WTC11 (cell line): ENCODE measurements at regions not wholly inside any gene's neighbourhood (a gene's known extent, or its start where the extent isn't known, plus 50 kb on each side); places are given as distances from the start of the nearest gene placed in this dataset.
"Not testable (repeated sequence)": the region's sequence is repeated elsewhere in the genome, so short reads cannot be mapped to it uniquely, and the experiment has no call there.

Experiments
- ATAC-seq: fragments of 200-7000 bp; cut with Tn5 transposase; 2 replicates; pipeline ENCODE4 v1.10.0; 2021; ENCODE audit warnings: mild to moderate bottlenecking, moderate library complexity
- CTCF ChIA-PET: fragments of 300-600 bp; sonication (Branson Sonifier 250); formaldehyde crosslinking; loops from one replicate; lab custom pipeline; 2021; ENCODE audit warnings: antibody characterized with exemption; lab: Charles Lee
- POLR2A ChIA-PET: fragments of 350-600 bp; sonication (Branson Sonifier 250); formaldehyde crosslinking; loops from one replicate; lab custom pipeline; 2021; ENCODE audit warnings: antibody characterized with exemption; lab: Charles Lee
- DNase-seq: peaks from one replicate; pipeline ENCODE4 v3.0.0; 2021; ENCODE audit warnings: low spot score
- H3K27ac Mint-ChIP-seq: 2 replicates; pipeline ENCODE4 v1.8.0; 2021; ENCODE audit warnings: mixed read lengths
- H3K27me3 Mint-ChIP-seq: 2 replicates; pipeline ENCODE4 v1.8.0; 2021; ENCODE audit warnings: low read depth, mild to moderate bottlenecking, moderate library complexity, mixed read lengths
- H3K36me3 Mint-ChIP-seq: 2 replicates; pipeline ENCODE4 v1.8.0; 2021; ENCODE audit warnings: mixed read lengths
- H3K4me1 Mint-ChIP-seq: 2 replicates; pipeline ENCODE4 v1.8.0; 2022; ENCODE audit warnings: mixed read lengths
- H3K4me3 Mint-ChIP-seq: 2 replicates; pipeline ENCODE4 v1.8.0; 2021; ENCODE audit warnings: mild to moderate bottlenecking, moderate library complexity, mixed read lengths
- H3K9me3 Mint-ChIP-seq: 2 replicates; pipeline ENCODE4 v1.8.0; 2021; ENCODE audit warnings: mixed read lengths
- ATF1 ChIP-seq: sonication (generic); formaldehyde crosslinking; IDR thresholded peaks from 2 replicates; pipeline ENCODE4 v1.8.1; 2023; ENCODE audit warnings: mild to moderate bottlenecking, moderate library complexity, missing genetic modification reagents
- ATF3 ChIP-seq: sonication (generic); formaldehyde crosslinking; conservative IDR thresholded peaks from 2 replicates; pipeline ENCODE4 v1.8.1; 2022; ENCODE audit warnings: mild to moderate bottlenecking, missing genetic modification reagents
- CREB1 ChIP-seq: sonication (generic); formaldehyde crosslinking; IDR thresholded peaks from 2 replicates; pipeline ENCODE4 v1.8.0; 2023; ENCODE audit warnings: mild to moderate bottlenecking, missing genetic modification reagents
- ETV6 ChIP-seq: sonication (generic); formaldehyde crosslinking; IDR thresholded peaks from 2 replicates; pipeline ENCODE4 v1.8.1; 2022; ENCODE audit warnings: mild to moderate bottlenecking, missing genetic modification reagents
- FOXJ3 ChIP-seq: sonication (generic); formaldehyde crosslinking; IDR thresholded peaks from 2 replicates; pipeline ENCODE4 v1.9.0; 2021; ENCODE audit warnings: missing genetic modification reagents, mild to moderate bottlenecking, borderline replicate concordance
- GABPB1 ChIP-seq: sonication (generic); formaldehyde crosslinking; IDR thresholded peaks from 2 replicates; pipeline ENCODE4 v1.8.1; 2023; ENCODE audit warnings: mild to moderate bottlenecking, missing genetic modification reagents
- JAZF1 ChIP-seq: fragments of 250-450 bp; sonication (Bioruptor Pico); IDR thresholded peaks from 2 replicates; pipeline ENCODE4 v1.9.0; 2021; ENCODE audit warnings: moderate library complexity, mild to moderate bottlenecking, inconsistent platforms
- MXD4 ChIP-seq: fragments of 250-450 bp; sonication (Bioruptor Pico); IDR thresholded peaks from 2 replicates; pipeline ENCODE4 v1.8.0; 2021; ENCODE audit warnings: mild to moderate bottlenecking, moderate library complexity, borderline replicate concordance
- NR2C2 ChIP-seq: sonication (generic); formaldehyde crosslinking; IDR thresholded peaks from 2 replicates; pipeline ENCODE4 v1.8.0; 2022; ENCODE audit warnings: mild to moderate bottlenecking, missing genetic modification reagents
- PRRX2 ChIP-seq: fragments of 250-450 bp; sonication (Bioruptor Pico); IDR thresholded peaks from 2 replicates; pipeline ENCODE4 v1.8.0; 2021; ENCODE audit warnings: mild to moderate bottlenecking
- RELA ChIP-seq: sonication (generic); formaldehyde crosslinking; IDR thresholded peaks from 2 replicates; pipeline ENCODE4 v1.8.1; 2022; ENCODE audit warnings: missing genetic modification reagents, mild to moderate bottlenecking, borderline replicate concordance
- SMAD3 ChIP-seq: sonication (generic); formaldehyde crosslinking; IDR thresholded peaks from 2 replicates; pipeline ENCODE4 v1.8.0; 2022; ENCODE audit warnings: missing genetic modification reagents, mild to moderate bottlenecking, borderline replicate concordance
- SP1 ChIP-seq: sonication (generic); formaldehyde crosslinking; conservative IDR thresholded peaks from 2 replicates; pipeline ENCODE4 v1.8.1; 2022; ENCODE audit warnings: missing genetic modification reagents
- ZNF416 ChIP-seq: fragments of 250-450 bp; sonication (Bioruptor Pico); IDR thresholded peaks from 2 replicates; pipeline ENCODE4 v1.9.0; 2021; ENCODE audit warnings: mild to moderate bottlenecking, inconsistent platforms
- ZNF423 ChIP-seq: fragments of 250-450 bp; sonication (Bioruptor Pico); IDR thresholded peaks from 2 replicates; pipeline ENCODE4 v2.1.2; 2022; ENCODE audit warnings: mild to moderate bottlenecking, moderate library complexity
- TF ChIP-seq, protein P1 (sequence below): fragments of 200-600 bp; IDR thresholded peaks from 2 replicates; pipeline ENCODE4 v1.8.0; 2022; ENCODE audit warnings: antibody characterized with exemption
- TF ChIP-seq, protein P2 (sequence below): sonication (generic); formaldehyde crosslinking; IDR thresholded peaks from 2 replicates; pipeline ENCODE4 v1.8.1; 2023; ENCODE audit warnings: mild to moderate bottlenecking, missing genetic modification reagents, borderline replicate concordance
- TF ChIP-seq, protein P3 (sequence below): sonication (generic); formaldehyde crosslinking; IDR thresholded peaks from 2 replicates; pipeline ENCODE4 v1.8.0; 2023; ENCODE audit warnings: missing genetic modification reagents

- CTCF ChIA-PET: interaction anchor here (0.5 to 2.9 kb wide), 92 partner anchors 9 to 1336 kb away, joined by 3 to 40 read pairs (median 5); partner anchors contain the start of gene DAD1
- no peak for TF ChIP-seq ZNF423 (CRISPR knock-in tag)
- no peak for TF ChIP-seq GABPB1 (CRISPR knock-in tag)
- TF ChIP-seq, protein P1, sequence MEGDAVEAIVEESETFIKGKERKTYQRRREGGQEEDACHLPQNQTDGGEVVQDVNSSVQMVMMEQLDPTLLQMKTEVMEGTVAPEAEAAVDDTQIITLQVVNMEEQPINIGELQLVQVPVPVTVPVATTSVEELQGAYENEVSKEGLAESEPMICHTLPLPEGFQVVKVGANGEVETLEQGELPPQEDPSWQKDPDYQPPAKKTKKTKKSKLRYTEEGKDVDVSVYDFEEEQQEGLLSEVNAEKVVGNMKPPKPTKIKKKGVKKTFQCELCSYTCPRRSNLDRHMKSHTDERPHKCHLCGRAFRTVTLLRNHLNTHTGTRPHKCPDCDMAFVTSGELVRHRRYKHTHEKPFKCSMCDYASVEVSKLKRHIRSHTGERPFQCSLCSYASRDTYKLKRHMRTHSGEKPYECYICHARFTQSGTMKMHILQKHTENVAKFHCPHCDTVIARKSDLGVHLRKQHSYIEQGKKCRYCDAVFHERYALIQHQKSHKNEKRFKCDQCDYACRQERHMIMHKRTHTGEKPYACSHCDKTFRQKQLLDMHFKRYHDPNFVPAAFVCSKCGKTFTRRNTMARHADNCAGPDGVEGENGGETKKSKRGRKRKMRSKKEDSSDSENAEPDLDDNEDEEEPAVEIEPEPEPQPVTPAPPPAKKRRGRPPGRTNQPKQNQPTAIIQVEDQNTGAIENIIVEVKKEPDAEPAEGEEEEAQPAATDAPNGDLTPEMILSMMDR: peak; percentile 60
- DNase-seq (peak; percentile 10), ATAC-seq (peak; percentile 95)
- peaks cover 34% of the 10 kb centered on the region for H3K9me3 Mint-ChIP-seq
- no peaks in the 10 kb centered on the region for H3K4me1 Mint-ChIP-seq
- peaks cover 23% of the 10 kb centered on the region for H3K36me3 Mint-ChIP-seq
- H3K27ac Mint-ChIP-seq: no peak overlapping the region
- H3K27me3 Mint-ChIP-seq: peaks cover 3% of the 10 kb centered on the region; the same call in 1 of the 2 replicates
- POLR2A ChIA-PET: no interaction called here
- H3K4me3 Mint-ChIP-seq: no peak overlapping the region
These were observed 387.9 kb downstream of the DAD1 start for GRCh38 chr14:22200977-22201605.

DNA sequence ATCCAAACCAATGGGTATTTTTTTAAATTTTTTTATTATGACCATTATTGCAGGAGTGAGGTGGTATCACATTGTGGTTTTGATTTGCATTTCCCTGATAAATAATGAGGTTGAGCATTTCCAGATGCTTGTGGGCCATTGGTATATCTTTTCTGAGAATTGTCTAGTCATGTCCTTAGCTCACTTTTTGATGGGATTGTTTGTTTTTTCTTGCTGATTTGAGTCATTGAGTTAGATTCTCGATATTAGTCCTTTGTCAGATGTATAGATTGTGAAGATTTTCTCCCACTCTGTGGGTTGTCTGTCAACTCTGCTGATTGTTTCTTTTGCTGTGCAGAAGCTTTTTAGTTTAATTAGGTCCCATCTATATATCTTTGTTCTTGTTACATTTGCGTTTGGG lies 388.9 kb downstream of the DAD1 start:
- H3K27me3 Mint-ChIP-seq, DNase-seq, H3K27ac Mint-ChIP-seq, ATAC-seq, POLR2A ChIA-PET, H3K4me3 Mint-ChIP-seq, H3K4me1 Mint-ChIP-seq: not testable (repeated sequence)
- CTCF ChIA-PET: interaction anchor here (1.1 to 2.9 kb wide), 6 partner anchors 32 to 466 kb away, joined by 3 to 31 read pairs (median 14); no protein-coding TSS in a partner anchor
- H3K36me3 Mint-ChIP-seq: peaks cover 23% of the 10 kb centered on the region
- H3K9me3 Mint-ChIP-seq: peaks cover 34% of the 10 kb centered on the region

GRCh38 chr14:22194664-22195063 lies 394.4 kb downstream of the DAD1 start:
- peaks cover 22% of the 10 kb centered on the region for H3K36me3 Mint-ChIP-seq
- TF ChIP-seq, protein P2, sequence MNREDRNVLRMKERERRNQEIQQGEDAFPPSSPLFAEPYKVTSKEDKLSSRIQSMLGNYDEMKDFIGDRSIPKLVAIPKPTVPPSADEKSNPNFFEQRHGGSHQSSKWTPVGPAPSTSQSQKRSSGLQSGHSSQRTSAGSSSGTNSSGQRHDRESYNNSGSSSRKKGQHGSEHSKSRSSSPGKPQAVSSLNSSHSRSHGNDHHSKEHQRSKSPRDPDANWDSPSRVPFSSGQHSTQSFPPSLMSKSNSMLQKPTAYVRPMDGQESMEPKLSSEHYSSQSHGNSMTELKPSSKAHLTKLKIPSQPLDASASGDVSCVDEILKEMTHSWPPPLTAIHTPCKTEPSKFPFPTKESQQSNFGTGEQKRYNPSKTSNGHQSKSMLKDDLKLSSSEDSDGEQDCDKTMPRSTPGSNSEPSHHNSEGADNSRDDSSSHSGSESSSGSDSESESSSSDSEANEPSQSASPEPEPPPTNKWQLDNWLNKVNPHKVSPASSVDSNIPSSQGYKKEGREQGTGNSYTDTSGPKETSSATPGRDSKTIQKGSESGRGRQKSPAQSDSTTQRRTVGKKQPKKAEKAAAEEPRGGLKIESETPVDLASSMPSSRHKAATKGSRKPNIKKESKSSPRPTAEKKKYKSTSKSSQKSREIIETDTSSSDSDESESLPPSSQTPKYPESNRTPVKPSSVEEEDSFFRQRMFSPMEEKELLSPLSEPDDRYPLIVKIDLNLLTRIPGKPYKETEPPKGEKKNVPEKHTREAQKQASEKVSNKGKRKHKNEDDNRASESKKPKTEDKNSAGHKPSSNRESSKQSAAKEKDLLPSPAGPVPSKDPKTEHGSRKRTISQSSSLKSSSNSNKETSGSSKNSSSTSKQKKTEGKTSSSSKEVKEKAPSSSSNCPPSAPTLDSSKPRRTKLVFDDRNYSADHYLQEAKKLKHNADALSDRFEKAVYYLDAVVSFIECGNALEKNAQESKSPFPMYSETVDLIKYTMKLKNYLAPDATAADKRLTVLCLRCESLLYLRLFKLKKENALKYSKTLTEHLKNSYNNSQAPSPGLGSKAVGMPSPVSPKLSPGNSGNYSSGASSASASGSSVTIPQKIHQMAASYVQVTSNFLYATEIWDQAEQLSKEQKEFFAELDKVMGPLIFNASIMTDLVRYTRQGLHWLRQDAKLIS: no peak
- TF ChIP-seq ATF1: no peak
- no peak for TF ChIP-seq FOXJ3
- TF ChIP-seq ZNF416 (CRISPR knock-in tag): no peak
- no peak for TF ChIP-seq MXD4 (CRISPR knock-in tag)
- TF ChIP-seq JAZF1 (CRISPR knock-in tag): no peak
- ChIA-PET CTCF (interaction anchor here (1.2 kb wide), 1 partner anchor 83 kb away, joined by 3 read pairs; no protein-coding TSS in a partner anchor), POLR2A (no interaction called here)
- no peak overlapping the region for H3K27ac Mint-ChIP-seq
- DNase-seq (no peak), ATAC-seq (no peak)
- no peaks in the 10 kb centered on the region for H3K4me1 Mint-ChIP-seq
- peaks cover 25% of the 10 kb centered on the region for H3K9me3 Mint-ChIP-seq
- H3K27me3 Mint-ChIP-seq: no peaks in the 10 kb centered on the region
- H3K4me3 Mint-ChIP-seq: no peak overlapping the region

DNA sequence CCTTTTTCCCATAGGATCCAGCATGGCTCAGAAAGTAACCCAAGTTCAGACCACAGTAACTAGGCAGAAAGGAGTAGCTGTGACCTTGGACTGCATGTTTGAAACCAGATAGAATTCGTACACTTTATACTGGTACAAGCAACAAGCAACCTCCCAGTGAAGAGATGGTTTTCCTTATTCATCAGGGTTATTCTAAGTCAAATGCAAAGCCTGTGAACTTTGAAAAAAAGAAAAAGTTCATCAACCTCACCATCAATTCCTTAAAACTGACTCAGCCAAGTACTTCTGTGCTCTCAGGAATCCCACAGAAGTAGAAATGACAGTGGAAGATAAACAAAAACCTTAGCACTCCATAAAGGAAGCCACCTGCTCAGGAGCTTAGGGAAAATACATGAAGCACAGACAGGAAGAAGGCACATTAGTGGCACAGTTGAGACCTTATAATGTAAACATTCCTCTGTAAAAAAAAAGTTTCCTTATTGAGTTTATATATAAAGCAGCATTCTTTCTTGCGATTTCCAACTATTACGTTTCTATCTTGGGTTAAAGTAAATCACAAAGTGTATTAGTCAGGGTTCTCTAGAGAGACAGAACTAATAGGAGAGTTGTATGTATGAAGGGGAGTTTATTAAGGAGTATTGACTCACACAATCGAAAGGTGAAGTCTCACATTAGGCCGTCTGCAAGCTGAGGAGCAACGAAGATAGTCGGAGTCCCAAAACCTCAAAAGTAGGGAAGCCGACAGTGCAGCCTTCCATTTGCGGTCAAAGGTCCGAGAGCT lies 398.4 kb downstream of the DAD1 start:
- DNase-seq (no peak), ATAC-seq (no peak)
- Mint-ChIP-seq H3K4me1 (no peaks in the 10 kb centered on the region), H3K27me3 (no peaks in the 10 kb centered on the region), H3K36me3 (no peaks in the 10 kb centered on the region), H3K9me3 (no peaks in the 10 kb centered on the region), H3K27ac (no peak overlapping the region), H3K4me3 (no peak overlapping the region)
- ChIA-PET POLR2A (no interaction called here), CTCF (interaction anchor here (2.0 kb wide), 1 partner anchor 10 kb away, joined by 4 read pairs; no protein-coding TSS in a partner anchor)
- TF ChIP-seq, protein P3, sequence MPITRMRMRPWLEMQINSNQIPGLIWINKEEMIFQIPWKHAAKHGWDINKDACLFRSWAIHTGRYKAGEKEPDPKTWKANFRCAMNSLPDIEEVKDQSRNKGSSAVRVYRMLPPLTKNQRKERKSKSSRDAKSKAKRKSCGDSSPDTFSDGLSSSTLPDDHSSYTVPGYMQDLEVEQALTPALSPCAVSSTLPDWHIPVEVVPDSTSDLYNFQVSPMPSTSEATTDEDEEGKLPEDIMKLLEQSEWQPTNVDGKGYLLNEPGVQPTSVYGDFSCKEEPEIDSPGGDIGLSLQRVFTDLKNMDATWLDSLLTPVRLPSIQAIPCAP: no peak
- TF ChIP-seq CREB1 (no peak), SP1 (CRISPR knock-in tag) (no peak), RELA (CRISPR knock-in tag) (no peak), NR2C2 (CRISPR knock-in tag) (no peak), SMAD3 (CRISPR knock-in tag) (no peak), ATF3 (CRISPR knock-in tag) (no peak), PRRX2 (CRISPR knock-in tag) (no peak), ETV6 (CRISPR knock-in tag) (no peak)
- TF ChIP-seq, protein P1: no peak
